Posterior cingulate gyrus (tissue), 11 donors: ENCODE measurements at regions not wholly inside any gene's neighbourhood (a gene's known extent, or its start where the extent isn't known, plus 50 kb on each side); places are given as distances from the start of the nearest gene placed in this dataset.

Source experiments
- DNase-seq, 10 donors: peaks; one replicate each; pipeline versions ENCODE4 v3.0.0 to v3.0.0-alpha.2; 2020 to 2021; ENCODE audit warnings: mixed read lengths in 3 of 10
- intact Hi-C: fragments of 100-400 bp; cut with DNase I; formaldehyde crosslinking; loops from one replicate; pipeline ENCODE4 v1.15.1; 2023

DNA sequence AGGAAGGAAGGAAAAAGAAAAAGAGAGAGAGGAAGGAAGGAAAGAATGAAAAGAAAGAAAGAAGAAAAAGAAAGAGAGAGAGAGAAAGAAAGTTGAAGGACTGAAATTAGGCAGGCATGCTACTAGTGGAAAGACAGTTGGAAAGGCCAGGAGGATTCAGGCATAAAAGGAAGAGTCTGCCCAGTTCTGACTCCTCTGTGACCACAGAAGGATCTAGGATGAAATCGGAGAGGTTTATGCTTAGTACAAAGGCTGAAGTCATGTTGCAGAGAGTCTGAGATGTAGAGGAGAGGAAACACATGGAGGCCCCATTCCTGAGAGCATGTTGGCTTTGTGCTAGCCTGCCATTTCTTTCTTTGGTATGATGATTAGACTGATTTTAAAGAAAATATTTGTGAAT is 246.5 kb upstream of the ARGLU1 start:
- DNase-seq, result no peak
- intact Hi-C loops, result no loop called here

DNA sequence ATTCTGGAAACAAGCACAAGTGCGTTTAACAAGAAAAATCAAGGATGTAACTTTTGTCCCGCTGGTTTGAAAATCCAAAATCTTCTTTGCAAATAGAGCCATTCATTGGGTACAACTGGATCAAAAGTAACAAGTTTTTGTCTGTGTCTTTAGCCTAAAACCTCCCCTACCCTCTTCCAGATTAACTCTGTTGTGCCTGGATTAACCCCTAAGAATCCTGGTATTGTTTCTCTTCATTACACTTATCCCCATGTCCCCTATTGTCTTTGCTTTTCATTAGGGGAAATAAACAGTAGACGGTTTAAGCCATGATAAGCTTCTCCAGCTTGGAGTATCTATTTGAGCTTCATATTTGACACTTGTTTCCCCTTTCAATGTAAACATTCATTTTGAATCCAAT is 242.1 kb upstream of the ARGLU1 start:
- DNase-seq, result no peak
- intact Hi-C loops, result no loop called here

DNA sequence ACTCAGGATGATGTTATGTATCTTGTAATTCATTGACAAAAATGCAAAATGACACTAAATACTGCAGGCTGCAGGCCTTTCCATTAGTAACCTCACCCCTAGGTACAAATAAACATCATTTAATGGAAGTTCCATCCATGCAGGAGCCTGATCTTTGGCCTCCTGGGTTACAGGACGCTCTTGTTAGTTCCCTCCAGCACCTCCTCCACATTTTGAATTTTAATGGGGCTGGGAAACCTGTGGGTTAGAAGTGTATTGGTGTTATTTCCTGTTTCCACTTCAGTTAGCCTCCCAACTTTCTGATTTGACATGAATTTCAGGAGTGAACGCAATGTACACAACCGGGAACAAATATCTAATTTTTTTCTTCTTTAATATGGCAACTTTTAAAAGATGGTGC is 237.1 kb upstream of the ARGLU1 start:
- intact Hi-C loops, result no loop called here
- no peak for DNase-seq

DNA sequence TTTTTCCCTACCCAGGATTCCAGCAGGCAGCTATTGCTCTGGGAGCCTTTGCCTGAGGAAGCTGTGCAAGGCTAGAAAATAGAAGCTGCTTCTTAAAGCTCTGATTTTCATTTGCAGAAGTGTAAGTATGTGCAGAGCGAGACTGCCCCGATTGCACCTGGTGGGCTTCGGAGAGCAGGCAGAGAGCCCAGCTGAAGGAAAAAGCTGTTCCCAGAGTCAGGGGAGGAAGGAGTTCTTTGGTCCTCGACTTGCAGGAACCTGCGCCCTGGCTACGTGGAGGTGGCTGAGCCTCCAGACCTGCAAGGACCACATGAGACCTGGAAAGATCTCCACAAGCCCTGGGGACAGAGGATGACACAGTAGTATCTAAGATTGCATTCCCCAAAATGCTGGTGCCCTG is 235.0 kb upstream of the ARGLU1 start:
- intact Hi-C loops, result no loop called here
- peak in 1 of 10 donors; percentile 54 for DNase-seq

DNA sequence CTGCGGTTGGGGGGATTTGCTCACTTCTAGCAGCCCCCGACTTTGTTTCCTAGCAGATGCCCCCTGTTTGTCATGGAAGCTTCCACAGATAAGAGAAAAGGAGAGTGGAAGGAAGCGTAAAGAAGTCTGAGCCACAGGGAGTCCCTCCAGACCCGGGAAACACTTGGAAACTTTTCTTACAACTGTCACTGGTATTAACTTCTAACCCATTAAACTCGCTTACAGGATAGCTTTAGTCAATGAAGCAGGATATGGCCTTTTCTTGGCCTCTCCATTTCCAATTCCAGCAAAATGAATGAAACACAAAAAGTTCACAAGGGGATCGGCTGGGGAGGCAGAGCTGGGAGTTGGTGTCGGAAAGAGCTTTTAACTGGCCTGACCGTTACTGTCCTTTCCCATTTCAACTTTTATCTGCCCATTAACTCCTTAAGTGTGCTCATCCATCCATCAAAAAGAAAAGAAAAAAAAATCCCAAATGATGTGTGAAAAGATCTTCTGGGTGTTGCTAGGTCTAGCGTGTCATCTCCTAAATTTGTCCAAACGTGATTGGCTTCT is 231.9 kb upstream of the ARGLU1 start:
- intact Hi-C loops, result no loop called here
- DNase-seq, result no peak

DNA sequence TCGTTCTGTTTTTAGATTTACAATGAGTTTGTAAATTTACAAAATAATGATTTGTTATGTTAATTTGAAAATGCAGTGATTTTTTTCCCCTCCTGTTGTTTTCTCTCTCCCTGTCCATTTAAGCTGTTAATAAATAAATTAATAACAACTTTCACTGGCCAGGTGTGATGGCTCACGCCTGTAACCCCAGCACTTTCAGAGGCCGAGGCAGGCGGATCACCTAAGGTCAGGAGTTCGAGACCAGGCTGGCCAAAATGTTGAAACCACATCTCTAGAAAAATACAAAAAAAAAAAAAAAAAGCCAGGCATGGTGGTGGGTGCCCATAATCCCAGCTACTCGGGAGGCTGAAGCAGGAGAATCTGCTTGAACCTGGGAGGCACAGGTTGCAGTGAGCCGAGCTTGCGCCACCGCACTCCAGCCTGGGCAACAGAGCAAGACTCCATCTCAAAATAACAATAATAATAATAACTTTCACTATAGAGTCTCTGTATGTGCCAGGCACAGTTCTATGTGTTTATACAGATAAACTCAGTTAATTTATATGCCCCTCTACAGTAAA is 229.2 kb upstream of the ARGLU1 start:
- intact Hi-C loops, result no loop called here
- DNase-seq, result no peak

DNA sequence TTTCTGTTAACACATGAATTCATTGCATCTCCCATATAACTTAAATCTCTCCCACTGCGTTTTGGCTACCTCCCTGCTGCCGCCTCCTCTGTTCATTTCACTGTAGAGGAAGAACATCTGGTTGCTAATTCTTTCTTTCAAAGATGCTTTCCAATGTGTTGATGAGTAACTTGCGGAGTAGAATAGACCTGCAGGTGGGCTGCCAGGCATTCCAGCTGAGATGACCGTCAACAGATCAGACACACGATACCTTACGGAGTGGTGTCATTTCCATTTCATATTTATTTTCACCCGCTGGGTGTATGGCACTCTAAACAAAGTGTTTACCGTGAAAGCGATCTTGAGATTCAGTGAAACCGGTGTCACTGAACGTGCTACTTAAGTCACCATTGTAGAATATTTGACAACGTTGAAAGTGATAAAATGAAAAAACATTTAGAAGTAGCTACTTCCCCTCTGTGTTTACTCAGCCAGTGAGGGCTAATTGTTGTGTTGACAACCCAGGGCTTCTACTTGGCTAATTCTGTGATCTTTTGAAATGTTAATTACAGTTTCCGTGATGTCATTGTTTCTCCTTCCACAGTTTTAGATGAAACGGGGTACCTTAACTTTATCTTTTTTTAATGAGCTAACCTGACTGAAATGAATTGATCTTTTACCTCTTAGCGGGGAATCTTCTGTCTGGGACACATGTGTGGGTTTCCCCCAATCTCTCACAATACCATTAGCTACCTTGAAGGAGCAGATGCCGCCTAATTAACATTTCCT is 228.5 kb upstream of the ARGLU1 start:
- DNase-seq, result no peak
- intact Hi-C loops, result no loop called here

DNA sequence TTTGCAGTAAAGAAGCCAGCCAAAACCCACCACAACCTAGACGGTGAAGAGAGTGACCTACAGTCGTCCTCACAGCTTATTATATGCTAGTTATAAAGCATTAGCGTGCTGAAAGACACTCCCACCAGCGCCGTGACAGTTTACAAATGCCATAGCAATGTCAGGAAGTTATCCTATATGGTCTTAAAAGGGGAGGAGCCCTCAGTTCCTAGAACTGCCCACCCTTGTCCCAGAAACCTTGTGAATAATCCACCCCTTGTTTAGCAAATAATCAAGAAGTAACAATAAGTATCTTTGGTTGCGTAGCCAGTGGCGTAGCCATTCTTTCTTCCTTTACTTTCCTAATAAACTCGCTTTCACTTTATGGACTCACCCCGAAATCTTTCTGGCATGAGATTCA is 227.9 kb upstream of the ARGLU1 start:
- intact Hi-C loops, result no loop called here
- no peak for DNase-seq

DNA sequence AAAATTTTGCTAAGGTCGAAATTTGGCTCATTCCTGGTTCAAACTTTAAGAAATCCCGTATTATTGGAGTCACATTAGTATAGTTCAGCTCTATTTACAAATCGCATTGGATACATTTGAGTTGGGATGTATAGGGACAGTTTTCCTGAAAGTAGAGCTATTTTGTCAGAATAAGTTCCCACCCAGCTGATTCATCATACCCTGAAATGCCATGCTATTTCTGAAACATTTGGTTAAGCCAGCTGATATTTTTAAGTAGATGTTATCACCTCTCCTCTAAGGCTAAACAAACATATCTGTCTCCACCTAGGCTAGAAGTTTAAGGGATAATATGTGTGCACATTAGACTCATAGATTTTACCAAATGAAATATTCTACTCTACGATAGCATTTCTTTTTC is 226.2 kb upstream of the ARGLU1 start:
- intact Hi-C loops, result no loop called here

DNA sequence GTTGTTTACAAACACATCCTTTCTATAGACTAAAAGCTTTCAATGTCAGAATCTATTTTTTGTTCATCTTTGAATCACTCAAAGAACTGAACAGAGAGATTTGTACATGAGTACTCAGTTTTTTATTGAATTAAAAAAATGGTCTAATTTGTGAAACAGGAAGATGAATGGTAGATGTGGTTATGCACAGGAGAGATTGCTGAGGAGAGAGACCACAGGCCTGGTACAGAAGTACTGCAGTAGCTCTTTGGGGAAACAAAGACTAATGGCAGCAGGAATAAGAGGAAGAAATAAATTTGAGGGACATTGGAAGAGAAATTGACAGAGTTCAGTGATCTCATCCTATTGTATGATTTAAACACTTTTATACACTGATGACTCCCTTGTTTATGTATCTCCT is 222.0 kb upstream of the ARGLU1 start:
- intact Hi-C loops, result no loop called here
- DNase-seq, result no peak

More for the DNA sequence above, 226.2 kb upstream of the ARGLU1 start:
- DNase-seq, result no peak

DNA sequence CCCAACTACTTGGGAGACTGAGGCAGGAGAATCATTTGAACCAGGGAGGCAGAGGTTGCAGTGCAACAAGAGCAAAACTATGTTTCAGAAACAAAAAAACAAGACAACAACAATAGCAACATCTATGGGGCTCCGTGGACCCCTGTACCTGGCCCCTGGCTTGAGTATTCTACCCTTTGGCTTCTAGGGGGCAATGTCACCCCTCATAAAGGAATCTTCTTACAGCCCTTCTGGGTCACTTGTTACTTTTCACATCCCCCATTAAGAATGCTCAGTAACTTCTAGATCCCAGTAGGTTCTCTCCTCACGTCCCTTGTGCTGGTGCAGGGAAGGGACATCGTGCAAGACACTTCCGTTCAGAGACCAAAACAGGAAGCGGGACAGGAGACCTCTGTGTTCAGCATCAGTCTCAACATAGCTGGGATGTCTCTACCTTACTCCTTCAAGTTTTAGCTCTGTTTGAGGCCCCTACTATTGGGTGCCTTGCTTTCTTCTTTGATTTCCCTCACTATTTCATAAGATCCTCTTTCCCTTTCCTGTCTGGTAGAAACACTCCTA is 218.1 kb upstream of the ARGLU1 start:
- DNase-seq, result no peak
- intact Hi-C loops, result no loop called here

DNA sequence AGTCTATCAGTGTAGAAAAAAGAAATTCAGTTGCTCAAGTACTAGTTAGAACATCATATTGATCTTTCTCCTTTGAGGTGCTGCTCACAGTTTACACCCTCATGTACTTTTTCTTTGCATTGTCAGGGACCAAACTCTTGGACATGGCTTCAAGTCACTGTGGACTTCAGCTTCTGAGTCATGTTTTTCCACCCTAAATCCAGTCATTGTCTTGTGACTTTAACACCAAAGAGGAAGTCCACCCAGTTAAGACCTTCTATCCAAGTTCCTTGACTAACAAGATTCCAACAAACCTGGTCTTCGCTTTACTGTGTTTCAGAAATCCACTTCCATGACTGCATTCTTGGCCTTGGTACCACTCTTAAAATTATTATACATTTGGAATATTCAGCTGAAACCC is 206.7 kb upstream of the ARGLU1 start:
- intact Hi-C loops, result no loop called here

DNA sequence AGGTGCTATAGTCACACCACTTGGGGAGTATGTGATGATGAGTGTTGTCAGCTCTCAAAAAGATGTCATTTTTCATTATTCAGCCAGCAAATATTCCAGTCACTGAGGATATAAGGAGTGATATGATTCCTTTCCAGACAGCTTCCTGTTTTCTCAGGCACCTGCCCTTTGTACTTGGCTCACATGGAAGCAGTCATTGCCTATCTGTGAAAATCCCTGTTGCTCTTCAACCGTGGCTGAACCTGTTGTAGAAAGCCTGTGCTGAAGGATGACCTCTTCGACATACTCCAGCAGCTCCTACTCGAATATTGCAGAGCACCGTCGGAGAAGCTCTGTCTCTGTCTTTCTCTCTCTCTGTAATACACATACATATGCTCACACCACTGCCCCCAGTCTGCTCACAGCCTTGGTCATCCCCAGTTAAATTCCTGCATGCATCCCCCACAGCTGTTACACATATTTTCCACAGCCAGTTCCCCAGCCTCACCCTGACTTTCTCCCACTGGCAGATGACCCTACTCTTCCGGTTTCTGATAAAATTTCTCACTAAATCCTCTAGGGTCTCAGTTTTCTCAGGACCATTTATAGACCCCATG is 204.2 kb upstream of the ARGLU1 start:
- no peak for DNase-seq
- intact Hi-C loops, result no loop called here

More for the DNA sequence above, 206.7 kb upstream of the ARGLU1 start:
- no peak for DNase-seq

DNA sequence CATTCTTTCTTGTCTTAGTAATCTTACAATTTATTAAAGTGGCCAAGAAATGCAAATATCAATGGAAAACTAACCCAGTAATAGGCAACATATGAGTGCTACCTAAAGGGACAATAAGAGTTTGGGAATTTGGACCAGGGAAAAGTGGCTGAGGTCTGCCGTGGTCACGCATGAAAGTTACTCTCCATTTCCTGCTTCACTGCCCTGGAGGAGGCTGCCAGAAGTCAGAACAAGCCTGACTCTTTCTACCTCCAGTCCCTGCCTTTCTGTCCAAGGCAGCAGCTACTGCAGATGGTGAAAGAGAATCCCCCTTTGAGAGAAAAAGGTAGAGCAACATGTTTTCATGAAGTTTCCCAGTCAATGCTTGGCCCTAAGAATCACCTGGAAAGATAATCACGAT is 201.1 kb upstream of the ARGLU1 start:
- intact Hi-C loops, result no loop called here

DNA sequence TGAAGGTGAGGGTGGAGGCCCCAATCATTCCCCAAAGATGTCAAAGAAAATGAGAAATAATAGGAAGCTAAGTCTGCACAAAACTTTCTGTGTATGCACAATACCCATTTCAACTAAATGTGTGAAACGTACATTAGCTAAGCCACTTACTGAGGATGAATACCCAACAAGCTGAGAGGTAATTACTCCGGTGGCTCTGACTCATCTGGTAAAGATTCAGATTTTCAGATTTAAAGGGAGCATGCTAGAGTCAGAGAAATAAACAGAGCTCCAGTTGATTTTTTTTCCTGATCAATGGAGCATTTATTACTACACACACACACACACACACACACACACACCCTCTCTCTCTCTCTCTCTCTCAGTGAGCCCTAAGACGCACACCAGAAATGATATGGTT is 194.8 kb upstream of the ARGLU1 start:
- no peak for DNase-seq
- intact Hi-C loops, result no loop called here

More for the DNA sequence above, 201.1 kb upstream of the ARGLU1 start:
- DNase-seq, result no peak

DNA sequence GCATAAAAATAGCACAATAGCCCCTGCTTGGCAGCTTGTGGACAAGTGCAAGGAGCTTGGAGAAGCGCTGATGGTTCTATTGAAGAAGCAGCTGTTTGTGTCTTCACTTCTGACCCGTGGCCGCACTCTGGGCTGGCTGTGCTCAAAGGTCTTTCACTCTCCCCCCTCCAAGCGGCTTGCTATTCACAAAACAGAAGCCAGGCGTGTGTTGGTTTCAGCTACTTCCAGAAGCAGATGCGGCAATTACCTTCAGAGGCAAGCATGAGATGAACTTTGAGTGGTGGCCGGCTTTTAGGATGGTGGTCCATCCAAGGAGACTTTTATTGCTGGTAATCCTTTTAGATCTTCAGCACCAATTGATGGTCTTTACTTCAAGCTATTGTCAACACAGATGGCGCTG is 188.5 kb upstream of the ARGLU1 start:
- DNase-seq, result no peak
- intact Hi-C loops, result no loop called here

DNA sequence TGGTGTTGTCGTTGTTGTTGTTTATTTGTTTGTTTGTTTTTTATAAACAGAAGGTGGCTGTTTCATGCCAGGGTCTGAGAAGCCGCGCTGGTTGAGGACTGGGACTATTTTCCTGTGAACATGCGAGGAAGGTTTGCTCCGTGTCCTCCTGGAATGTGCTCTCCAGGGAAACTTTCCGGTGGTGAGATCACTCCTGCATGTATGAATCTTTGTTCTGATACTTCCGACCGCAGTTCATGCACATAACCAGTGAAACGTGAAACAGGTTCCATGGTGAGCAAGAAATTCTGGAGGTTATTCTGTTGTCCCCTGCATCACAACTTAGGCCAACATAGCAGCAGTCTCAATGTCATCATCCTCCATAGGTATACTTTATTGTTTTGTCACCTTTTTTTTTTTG is 187.6 kb upstream of the ARGLU1 start:
- intact Hi-C loops, result no loop called here
- DNase-seq, result no peak

DNA sequence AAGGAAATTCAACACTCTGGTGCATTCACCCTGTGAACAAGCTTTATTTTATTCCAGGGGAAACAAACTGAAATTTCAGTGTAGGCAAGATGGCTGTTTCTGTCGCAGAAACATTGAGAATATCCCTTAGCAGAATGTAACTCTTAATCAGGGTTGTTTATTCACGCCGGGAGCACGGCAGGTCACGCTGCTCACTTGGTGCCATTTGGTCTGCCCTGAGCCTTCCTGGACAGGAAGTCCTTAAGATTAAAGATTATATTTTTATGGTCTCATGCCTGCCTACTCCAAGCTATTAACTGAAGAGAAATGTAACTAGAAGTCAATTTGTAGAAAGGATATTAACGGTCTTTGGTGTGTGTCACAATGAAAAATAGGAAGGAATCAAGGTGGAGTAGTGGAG is 185.3 kb upstream of the ARGLU1 start:
- intact Hi-C loops, result no loop called here
- no peak for DNase-seq

DNA sequence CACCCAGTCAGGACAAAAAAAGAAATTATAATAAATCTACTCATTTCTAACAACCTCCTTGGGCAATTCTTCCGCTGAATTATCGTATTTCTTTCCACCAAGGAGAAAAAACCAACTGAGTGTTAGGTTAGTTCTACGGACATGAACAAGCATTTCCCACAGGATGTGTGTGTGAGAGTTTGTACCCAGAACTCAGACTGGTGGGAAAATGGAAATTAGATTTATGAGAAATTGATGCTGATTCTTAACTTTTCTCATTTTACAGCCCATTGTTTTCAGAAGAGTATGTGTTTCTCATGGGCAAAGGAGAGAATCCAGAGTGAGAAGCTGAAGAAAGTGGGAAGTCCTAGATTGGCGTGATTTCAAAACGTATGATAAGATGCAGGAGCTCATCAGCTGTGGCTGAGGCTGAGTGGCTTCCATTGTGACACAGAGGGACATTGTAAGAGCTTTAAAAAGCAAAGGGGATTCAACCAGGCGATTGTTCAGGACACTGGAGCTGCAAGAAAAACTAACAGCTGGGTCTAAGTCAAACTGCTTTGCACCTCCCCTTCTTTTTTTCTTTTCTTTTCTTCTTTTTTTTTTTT is 184.7 kb upstream of the ARGLU1 start:
- DNase-seq, result no peak
- intact Hi-C loops, result no loop called here

DNA sequence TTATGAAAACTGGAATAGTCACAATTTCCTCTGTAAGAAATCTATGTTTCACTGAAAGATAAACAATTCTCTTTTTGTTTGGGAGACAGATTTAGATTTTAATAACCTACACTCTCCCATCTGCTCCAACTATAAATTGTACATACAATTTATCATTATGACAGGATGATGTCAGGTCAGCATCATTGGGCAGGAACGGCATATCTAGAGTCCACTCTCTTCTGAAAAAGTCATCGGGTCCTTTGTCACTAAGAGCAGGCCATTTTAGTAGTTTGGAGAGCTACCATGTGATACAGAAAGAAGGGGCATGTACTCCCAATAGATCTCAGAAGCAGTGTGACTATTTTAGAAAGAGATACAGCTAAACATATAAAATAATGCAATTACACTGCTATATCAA is 180.8 kb upstream of the ARGLU1 start:
- DNase-seq, result no peak
- intact Hi-C loops, result no loop called here

DNA sequence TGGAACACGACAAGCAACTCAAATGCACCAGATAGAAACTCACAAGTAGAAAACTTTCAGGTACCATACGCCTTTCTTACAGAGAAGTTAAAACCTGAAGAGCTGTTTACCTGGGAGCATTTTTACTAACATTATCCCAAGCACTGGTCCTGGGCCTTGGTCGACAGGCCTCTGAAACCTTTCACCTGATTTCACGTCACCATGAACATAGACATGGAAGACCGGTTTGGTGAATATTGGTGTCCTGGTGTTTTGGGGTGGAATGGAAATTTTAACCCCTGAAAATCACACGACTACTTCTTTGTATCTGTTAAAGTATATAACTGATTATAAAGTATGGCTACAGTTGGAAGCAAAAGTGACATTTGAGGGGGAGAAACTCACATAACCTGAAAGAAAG is 176.6 kb upstream of the ARGLU1 start:
- intact Hi-C loops, result no loop called here
- no peak for DNase-seq
